GM21381 (cell line): ENCODE measurements at regions not wholly inside any gene's neighbourhood (a gene's known extent, or its start where the extent isn't known, plus 50 kb on each side); places are given as distances from the start of the nearest gene placed in this dataset.
"Not testable (repeated sequence)": the region's sequence is repeated elsewhere in the genome, so short reads cannot be mapped to it uniquely, and the experiment has no call there.

ENCODE experiments used
- ATAC-seq: cut with Tn5 transposase; IDR thresholded peaks from one replicate; pipeline ENCODE4 v1.9.1; 2021; ENCODE audit warnings: mild to moderate bottlenecking, moderate library complexity; ENCODE audit not compliant: unreplicated experiment

GRCh38 chr12:31215518-31216232 lies 110.3 kb downstream of the SINHCAF start:
- ATAC-seq, result no peak

- ATAC-seq, result no peak
Measured at GRCh38 chr12:31216479-31216878, 109.5 kb downstream of the SINHCAF start.

- ATAC-seq, result no peak
Measured at GRCh38 chr12:31217356-31218130, 108.4 kb downstream of the SINHCAF start.

- no peak for ATAC-seq
Measured at GRCh38 chr12:31218203-31219025, 107.5 kb downstream of the SINHCAF start.

- ATAC-seq, result no peak
Measured at GRCh38 chr12:31219521-31219920, 106.4 kb downstream of the SINHCAF start.

GRCh38 chr12:31220061-31220460 lies 105.9 kb downstream of the SINHCAF start:
- no peak for ATAC-seq

GRCh38 chr12:31220633-31221550 lies 105.1 kb downstream of the SINHCAF start:
- ATAC-seq, result no peak

GRCh38 chr12:31221551-31221945 lies 104.4 kb downstream of the SINHCAF start:
- ATAC-seq, result no peak

- ATAC-seq, result no peak
Measured at GRCh38 chr12:31222620-31223222, 103.2 kb downstream of the SINHCAF start.

- ATAC-seq, result not testable (repeated sequence)
Measured at GRCh38 chr12:31223640-31224039, 102.3 kb downstream of the SINHCAF start.

GRCh38 chr12:31224768-31225448 lies 101.0 kb downstream of the SINHCAF start:
- no peak for ATAC-seq

GRCh38 chr12:31225656-31226535 lies 100.1 kb downstream of the SINHCAF start:
- ATAC-seq, result no peak

GRCh38 chr12:31226639-31227038 lies 99.3 kb downstream of the SINHCAF start:
- ATAC-seq, result no peak

GRCh38 chr12:31227401-31227981 lies 98.5 kb downstream of the SINHCAF start:
- ATAC-seq, result no peak

- no peak for ATAC-seq
Measured at GRCh38 chr12:31228811-31229792, 96.8 kb downstream of the SINHCAF start.

GRCh38 chr12:31230004-31230403 lies 95.9 kb downstream of the SINHCAF start:
- ATAC-seq, result no peak
